ENCODE measurements at regions not wholly inside any gene's neighbourhood (a gene's known extent, or its start where the extent isn't known, plus 50 kb on each side); places are given as distances from the start of the nearest gene placed in this dataset.
"Not testable (repeated sequence)": the region's sequence is repeated elsewhere in the genome, so short reads cannot be mapped to it uniquely, and the experiment has no call there.

DNA sequence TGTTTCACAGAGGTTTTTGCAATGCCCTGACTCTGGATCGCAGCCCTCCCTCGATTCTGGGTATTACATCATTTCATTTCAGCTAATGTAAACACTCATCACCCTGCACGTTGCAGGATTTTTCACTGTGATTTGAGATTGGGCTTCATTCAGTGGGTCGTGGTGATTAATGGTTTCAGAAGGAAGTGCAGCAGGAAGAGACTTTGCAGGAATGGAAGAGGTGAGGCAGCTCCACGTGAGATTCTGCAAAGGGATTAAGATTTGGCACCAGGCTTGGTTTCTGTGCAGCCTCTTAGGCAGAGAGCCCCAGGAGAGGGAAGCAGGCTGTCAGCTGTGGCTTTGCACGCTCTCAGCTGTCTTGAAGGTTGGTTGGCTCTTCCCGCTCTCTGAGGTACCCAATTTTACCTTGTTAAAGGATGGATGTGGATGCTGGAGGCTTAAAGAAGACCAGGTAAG lies 95.2 kb downstream of the PLCE1 start:
- no peak for DNase-seq

GRCh38 chr10:94091649-94092048 lies 97.9 kb downstream of the PLCE1 start:
- no peak for DNase-seq

DNA sequence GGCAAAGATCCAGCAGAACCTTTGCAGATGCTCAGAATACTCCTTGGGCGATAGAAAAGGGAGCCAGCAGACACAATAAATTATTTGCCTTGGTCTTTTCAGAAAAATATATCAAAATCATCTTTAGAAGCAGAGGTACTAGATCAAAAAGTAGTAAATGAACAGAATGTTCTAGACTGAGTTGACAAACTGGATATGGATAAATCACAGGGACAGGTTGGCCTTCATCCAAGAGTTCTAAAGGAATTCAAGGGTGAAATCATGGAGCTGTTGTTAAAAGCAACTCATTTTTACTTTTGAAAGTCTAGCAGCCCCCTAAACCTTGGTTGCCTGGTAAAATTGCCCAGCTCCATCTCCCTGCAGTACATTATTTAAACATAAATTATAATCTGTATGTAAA lies 99.1 kb downstream of the PLCE1 start:
- DNase-seq: no peak

GRCh38 chr10:94093286-94093905 lies 99.7 kb downstream of the PLCE1 start:
- no peak for DNase-seq

- no peak for DNase-seq
Measured at GRCh38 chr10:94094540-94094939, 100.8 kb downstream of the PLCE1 start.

DNA sequence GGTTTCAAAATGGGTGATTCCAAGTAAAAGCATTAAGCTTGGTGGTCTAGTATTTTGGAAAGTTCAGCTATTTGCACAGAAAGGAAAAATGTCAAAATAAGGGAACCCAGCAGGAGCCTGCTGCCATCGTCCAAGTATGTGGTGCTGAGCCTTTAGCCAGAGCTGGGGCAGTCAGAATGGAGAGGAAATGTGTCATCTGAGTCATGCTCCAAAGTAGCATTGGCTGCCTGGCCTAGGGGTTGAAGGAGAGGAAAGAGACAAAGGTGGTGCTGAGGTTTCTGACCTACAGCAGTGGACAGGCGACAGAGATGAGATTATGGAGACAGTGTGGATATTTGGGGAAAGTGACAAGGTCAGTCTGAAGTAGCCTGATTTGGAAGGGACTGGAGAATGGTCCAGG lies 103.9 kb downstream of the PLCE1 start:
- no peak for DNase-seq

GRCh38 chr10:94098896-94099295 lies 105.2 kb downstream of the PLCE1 start:
- no peak for DNase-seq

GRCh38 chr10:94101894-94102293 lies 108.2 kb downstream of the PLCE1 start:
- no peak for DNase-seq

DNA sequence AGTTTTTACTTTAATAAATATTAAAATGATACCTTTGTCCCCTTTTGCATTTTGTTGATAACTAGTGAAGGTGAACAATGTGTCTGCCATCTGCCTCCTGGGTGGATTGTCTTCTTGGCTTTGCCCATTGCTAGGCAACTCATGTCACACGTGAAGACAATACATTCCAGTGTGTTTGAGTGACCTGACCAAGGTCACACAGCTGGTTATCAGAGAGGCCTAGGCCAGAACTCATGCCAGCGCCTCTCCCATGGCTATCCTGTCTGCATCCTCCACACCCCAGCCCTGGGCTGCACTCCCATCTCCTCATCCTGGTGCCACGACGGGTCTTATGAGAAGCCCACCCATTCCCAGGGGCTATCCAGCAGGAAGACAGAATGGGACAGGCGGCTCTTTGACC lies 108.7 kb downstream of the PLCE1 start:
- no peak for DNase-seq

GRCh38 chr10:94103192-94103591 lies 109.5 kb downstream of the PLCE1 start:
- no peak for DNase-seq

DNA sequence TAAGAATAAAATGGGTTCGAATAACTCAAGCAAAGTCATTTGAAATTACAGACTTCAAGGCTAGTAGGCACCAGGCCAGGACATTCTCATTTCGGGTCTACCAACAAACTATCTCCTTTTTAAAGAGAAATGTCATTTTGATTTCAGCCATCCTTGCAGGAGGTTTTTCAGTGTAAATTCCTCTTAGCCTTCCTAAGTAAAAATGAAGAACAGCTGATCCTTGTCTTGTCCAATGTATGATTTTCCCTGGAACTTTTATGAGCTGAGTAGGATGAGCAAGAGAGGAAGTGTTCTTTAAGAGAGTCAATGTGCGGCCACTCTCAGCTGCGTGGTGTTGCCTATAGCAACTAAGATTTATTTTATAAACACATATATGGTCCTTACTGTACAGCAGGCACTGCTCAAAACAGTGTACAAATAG lies 110.1 kb downstream of the PLCE1 start:
- no peak for DNase-seq

- DNase-seq: no peak
Measured at GRCh38 chr10:94104316-94105000, 110.7 kb downstream of the PLCE1 start.

- DNase-seq: no peak
Measured at GRCh38 chr10:94105226-94105625, 111.5 kb downstream of the PLCE1 start.

DNA sequence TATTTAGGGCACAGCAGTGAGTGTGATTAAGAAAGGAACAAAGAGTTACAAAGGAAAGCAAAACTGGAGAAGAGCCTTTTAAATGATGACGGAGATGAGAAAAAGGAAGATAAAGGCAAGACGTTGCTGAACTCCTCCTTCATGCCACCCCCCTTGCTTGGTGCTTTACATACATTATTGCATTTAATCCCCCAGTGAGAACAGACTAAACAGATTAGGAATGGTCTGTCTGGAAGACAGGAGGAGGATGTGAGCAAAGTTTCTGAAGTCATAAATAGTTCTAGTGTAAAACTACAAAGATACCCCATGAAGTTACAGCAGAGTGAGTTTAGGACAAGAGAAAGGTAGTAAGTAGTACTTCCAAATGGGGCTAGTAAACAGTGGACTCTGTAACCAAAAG lies 113.5 kb downstream of the PLCE1 start:
- DNase-seq: no peak

DNA sequence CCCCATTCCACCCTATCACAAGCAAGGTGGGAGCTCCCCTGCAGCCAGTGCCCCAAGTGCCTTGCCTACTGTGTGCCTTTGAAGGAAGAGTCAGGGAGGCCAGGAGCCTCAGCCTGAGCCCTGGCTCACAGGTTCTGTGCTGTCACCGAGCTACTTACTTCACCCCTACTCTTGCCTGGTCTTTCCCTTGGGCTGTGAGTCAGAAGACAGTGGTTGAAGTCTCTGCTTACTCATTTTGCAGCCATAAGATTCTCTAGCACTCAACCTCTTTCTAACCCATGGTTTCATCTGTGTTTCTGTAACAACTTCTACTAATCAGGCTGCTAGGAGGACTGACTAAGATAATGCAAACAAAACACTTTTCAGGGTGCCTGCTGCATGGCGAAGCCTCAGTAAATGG lies 114.5 kb downstream of the PLCE1 start:
- DNase-seq: no peak

- no peak for DNase-seq
Measured at GRCh38 chr10:94111367-94111766, 117.6 kb downstream of the PLCE1 start.

GRCh38 chr10:94112321-94112720 lies 118.6 kb downstream of the PLCE1 start:
- no peak for DNase-seq

DNA sequence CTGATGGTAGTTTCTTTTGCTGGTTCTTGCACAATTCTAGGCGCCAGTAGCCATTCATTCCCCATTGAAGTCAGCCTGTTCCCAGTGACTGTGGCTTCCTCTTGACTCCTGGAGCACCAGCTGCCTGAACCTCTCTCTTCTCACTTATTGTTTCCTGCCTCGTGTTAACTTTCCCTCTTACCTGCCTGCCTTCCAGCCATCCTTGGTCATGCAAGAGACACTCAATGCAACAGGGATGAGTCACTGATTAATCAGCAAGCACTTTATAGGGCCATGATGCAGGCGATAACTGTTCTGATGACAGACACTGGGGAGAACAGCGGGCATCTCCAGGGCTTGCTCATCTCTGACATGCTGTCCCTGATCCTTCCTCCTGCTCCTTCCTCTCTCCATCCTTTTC lies 122.0 kb downstream of the PLCE1 start:
- no peak for DNase-seq

- no peak for DNase-seq
Measured at GRCh38 chr10:94116848-94117247, 123.1 kb downstream of the PLCE1 start.

- no peak for DNase-seq
Measured at GRCh38 chr10:94122211-94122610, 128.5 kb downstream of the PLCE1 start.

GRCh38 chr10:94123258-94123995 lies 129.7 kb downstream of the PLCE1 start:
- no peak for DNase-seq

GRCh38 chr10:94124147-94124546 lies 130.4 kb downstream of the PLCE1 start:
- DNase-seq: not testable (repeated sequence)

DNA sequence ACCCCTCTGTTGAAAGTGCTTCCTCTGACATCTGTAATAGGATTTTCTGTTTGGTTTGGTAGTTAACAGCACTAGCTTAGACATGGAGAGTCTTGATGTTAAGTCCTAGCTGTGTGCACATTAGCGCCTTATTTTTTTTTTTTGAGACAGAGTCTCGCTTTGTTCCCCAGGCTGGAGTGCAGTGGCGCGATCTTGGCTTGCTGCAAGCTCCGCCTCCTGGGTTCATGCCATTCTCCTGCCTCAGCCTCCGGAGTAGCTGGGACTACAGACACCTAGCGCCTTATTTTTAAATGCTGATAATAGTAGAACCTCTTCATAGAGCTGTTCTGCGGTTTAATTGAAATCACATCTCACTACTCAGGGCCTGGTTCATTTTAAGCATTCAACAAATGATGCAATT lies 131.5 kb downstream of the PLCE1 start:
- not testable (repeated sequence) for DNase-seq

- DNase-seq: no peak
Measured at GRCh38 chr10:94125856-94126255, 132.1 kb downstream of the PLCE1 start.
